ENCODE measurements at regions not wholly inside any gene's neighbourhood (a gene's known extent, or its start where the extent isn't known, plus 50 kb on each side); places are given as distances from the start of the nearest gene placed in this dataset.

DNA sequence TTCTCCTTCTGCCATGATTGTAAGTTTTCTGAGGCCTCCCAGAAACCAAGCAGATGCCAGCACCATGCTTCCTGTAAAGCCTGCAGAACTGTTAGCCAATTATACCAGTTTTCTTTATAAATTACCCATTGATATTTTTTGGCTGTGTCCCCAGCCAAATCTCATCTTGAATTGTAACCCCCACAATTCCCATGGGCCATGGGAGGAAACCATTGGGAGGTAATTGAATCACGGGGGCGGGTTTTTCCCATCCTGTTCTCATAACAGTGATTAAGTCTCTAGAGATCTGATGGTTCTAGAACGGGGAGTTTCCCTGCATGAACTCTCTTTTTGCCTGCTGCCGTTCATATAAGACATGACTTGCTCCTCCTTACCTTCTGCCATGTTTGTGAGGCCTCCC, 788.5 kb downstream of the C6orf118 start:
- Mint-ChIP-seq H3K9me3 (peaks cover 10% of the 10 kb centered on the region), H3K27ac (no peak overlapping the region), H3K4me3 (no peak overlapping the region), H3K27me3 (no peaks in the 10 kb centered on the region), H3K36me3 (ENCODE audit: low read depth) (no peaks in the 10 kb centered on the region), H3K4me1 (ENCODE audit: low read depth) (no peaks in the 10 kb centered on the region)
- TF ChIP-seq, protein P1, sequence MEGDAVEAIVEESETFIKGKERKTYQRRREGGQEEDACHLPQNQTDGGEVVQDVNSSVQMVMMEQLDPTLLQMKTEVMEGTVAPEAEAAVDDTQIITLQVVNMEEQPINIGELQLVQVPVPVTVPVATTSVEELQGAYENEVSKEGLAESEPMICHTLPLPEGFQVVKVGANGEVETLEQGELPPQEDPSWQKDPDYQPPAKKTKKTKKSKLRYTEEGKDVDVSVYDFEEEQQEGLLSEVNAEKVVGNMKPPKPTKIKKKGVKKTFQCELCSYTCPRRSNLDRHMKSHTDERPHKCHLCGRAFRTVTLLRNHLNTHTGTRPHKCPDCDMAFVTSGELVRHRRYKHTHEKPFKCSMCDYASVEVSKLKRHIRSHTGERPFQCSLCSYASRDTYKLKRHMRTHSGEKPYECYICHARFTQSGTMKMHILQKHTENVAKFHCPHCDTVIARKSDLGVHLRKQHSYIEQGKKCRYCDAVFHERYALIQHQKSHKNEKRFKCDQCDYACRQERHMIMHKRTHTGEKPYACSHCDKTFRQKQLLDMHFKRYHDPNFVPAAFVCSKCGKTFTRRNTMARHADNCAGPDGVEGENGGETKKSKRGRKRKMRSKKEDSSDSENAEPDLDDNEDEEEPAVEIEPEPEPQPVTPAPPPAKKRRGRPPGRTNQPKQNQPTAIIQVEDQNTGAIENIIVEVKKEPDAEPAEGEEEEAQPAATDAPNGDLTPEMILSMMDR (IDR thresholded peaks at IDR 0.05) = no peak
- ChIA-PET CTCF (no interaction called here), POLR2A (no interaction called here)
- no peak for ATAC-seq (ENCODE audit: poor library complexity)
- H3K36me3 ChIP-seq (ENCODE audit: insufficient read depth, low read length) = no peaks in the 10 kb centered on the region
- H3K9me3 ChIP-seq (ENCODE audit: control insufficient read depth in 1 of 2, insufficient read depth in 1 of 2, low read length in 2 of 2) = peaks cover 0 to 8% of the 10 kb centered on the region in 2 experiments
- intact Hi-C loops (cut with DNase I, micrococcal nuclease) = no loop called here
- no peak for DNase-seq
- H3K27ac ChIP-seq (ENCODE audit: low read depth in 1 of 2, low read length in 2 of 2) = no peak overlapping the region
- H3K27me3 ChIP-seq (ENCODE audit: control insufficient read depth in 1 of 2, insufficient read depth in 2 of 2, low read length in 2 of 2) = no peaks in the 10 kb centered on the region
- H3K4me3 ChIP-seq (ENCODE audit: low read length) = no peak overlapping the region
- H3K4me1 ChIP-seq (ENCODE audit: insufficient read depth, low read length) = no peaks in the 10 kb centered on the region

DNA sequence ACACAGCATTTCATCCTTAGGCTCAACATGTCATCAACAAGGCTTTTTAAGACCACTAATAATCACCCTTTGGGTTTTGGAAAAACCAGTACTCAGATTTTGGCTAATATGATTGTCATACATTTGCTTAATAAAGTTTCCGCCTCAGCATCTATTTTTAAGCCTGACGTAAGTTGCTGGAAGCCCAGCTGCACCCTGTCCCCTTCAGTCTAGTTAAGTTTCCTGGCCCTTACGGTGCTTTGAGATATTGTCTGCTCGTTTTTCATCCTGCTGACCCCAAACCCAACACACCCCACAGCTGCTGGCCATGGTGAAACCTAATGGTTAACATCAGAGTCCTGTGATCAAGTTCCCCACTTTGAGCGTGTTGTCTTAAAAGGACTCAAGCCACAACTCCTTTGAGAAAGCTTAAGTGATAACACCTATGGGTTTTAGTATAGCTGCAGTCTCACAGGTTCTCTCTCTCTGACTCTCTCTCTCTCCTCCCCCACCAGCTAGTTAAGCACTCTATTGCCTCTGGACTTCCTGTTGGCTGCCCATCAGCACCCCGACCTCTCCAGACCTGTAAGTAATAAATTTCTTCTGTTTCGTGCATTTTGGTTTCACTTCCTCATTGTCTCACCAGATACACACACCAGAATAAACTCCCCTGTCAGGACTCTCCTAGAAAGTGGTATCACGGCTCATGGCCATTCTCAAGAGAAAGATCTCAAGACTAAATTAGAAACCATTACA, 802.0 kb downstream of the C6orf118 start:
- intact Hi-C loops (cut with DNase I, micrococcal nuclease) = no loop called here
- Mint-ChIP-seq H3K9me3 (peaks cover 10% of the 10 kb centered on the region), H3K27me3 (no peaks in the 10 kb centered on the region), H3K27ac (no peak overlapping the region), H3K36me3 (ENCODE audit: low read depth) (no peaks in the 10 kb centered on the region), H3K4me3 (no peak overlapping the region), H3K4me1 (ENCODE audit: low read depth) (no peaks in the 10 kb centered on the region)
- ChIA-PET POLR2A (no interaction called here), CTCF (no interaction called here)
- H3K27me3 ChIP-seq (ENCODE audit: control insufficient read depth in 1 of 2, insufficient read depth in 2 of 2, low read length in 2 of 2) = no peaks in the 10 kb centered on the region
- ATAC-seq (ENCODE audit: poor library complexity) (no peak), DNase-seq (no peak)
- no peaks in the 10 kb centered on the region for H3K36me3 ChIP-seq (ENCODE audit: insufficient read depth, low read length)
- no peak overlapping the region for H3K4me3 ChIP-seq (ENCODE audit: low read length)
- TF ChIP-seq, protein P1 (IDR thresholded peaks at IDR 0.05) = no peak
- H3K9me3 ChIP-seq (ENCODE audit: control insufficient read depth in 1 of 2, insufficient read depth in 1 of 2, low read length in 2 of 2) = no peaks in the 10 kb centered on the region
- no peaks in the 10 kb centered on the region for H3K4me1 ChIP-seq (ENCODE audit: insufficient read depth, low read length)
- H3K27ac ChIP-seq (ENCODE audit: low read depth in 1 of 2, low read length in 2 of 2) = no peak overlapping the region

DNA sequence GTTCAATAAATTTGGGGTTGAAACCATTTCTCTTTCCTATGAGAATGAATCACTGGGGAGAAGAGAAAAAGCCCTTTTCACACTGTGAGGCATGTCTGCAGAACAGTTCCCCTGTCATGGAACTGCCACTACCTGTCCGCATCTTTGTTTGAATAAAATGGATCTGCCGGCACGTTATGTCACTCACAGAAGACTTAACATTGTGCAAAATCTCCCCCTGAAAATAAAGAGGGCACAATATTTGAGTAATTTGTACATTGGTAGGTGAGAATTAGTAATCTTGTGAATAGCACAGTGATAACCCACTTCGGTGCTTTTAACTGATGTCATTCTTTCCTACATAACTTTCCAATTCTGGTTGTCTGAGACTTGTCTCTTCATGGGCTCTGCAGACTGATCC, 804.0 kb downstream of the C6orf118 start:
- DNase-seq (no peak), ATAC-seq (ENCODE audit: poor library complexity) (no peak)
- Mint-ChIP-seq H3K27me3 (no peaks in the 10 kb centered on the region), H3K4me3 (no peak overlapping the region), H3K36me3 (ENCODE audit: low read depth) (no peaks in the 10 kb centered on the region), H3K4me1 (ENCODE audit: low read depth) (no peaks in the 10 kb centered on the region), H3K9me3 (peaks cover 6% of the 10 kb centered on the region), H3K27ac (no peak overlapping the region)
- ChIA-PET CTCF (no interaction called here), POLR2A (no interaction called here)
- intact Hi-C loops (cut with DNase I, micrococcal nuclease) = no loop called here
- TF ChIP-seq, protein P1 (IDR thresholded peaks at IDR 0.05) = no peak
- no peak overlapping the region for H3K27ac ChIP-seq (ENCODE audit: low read depth in 1 of 2, low read length in 2 of 2)
- H3K4me3 ChIP-seq (ENCODE audit: low read length) = no peak overlapping the region
- no peaks in the 10 kb centered on the region for H3K4me1 ChIP-seq (ENCODE audit: insufficient read depth, low read length)
- H3K36me3 ChIP-seq (ENCODE audit: insufficient read depth, low read length) = no peaks in the 10 kb centered on the region
- no peaks in the 10 kb centered on the region for H3K9me3 ChIP-seq (ENCODE audit: control insufficient read depth in 1 of 2, insufficient read depth in 1 of 2, low read length in 2 of 2)
- no peaks in the 10 kb centered on the region for H3K27me3 ChIP-seq (ENCODE audit: control insufficient read depth in 1 of 2, insufficient read depth in 2 of 2, low read length in 2 of 2)

All from CD4-positive, alpha-beta T cell (primary cell).